ENCODE measurements at regions not wholly inside any gene's neighbourhood (a gene's known extent, or its start where the extent isn't known, plus 50 kb on each side); places are given as distances from the start of the nearest gene placed in this dataset.

DNA sequence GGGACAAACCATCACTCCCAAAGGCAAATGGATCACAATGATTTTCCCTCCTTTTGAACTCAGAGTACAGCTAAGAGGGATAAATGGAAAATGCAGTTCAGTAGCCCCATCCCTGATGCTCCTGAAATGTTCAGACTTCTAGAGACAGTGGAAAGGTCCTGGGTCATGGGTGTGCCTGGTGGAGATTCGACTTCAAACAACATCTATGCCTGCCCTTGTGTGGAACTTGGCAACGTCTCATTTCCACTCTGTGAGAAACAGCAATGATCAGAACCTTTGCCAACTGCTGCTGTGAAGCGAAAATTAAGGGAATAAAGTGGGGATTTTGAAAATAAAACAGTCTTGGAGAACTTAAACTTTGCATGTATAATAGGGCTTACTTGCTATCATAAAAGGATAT, 778.1 kb downstream of the SEMA5A start:
- TF ChIP-seq EZH2phosphoT487 (IDR thresholded peaks at IDR 0.05; ENCODE audit: borderline replicate concordance, low read length): no peak
- TF ChIP-seq, protein P1, sequence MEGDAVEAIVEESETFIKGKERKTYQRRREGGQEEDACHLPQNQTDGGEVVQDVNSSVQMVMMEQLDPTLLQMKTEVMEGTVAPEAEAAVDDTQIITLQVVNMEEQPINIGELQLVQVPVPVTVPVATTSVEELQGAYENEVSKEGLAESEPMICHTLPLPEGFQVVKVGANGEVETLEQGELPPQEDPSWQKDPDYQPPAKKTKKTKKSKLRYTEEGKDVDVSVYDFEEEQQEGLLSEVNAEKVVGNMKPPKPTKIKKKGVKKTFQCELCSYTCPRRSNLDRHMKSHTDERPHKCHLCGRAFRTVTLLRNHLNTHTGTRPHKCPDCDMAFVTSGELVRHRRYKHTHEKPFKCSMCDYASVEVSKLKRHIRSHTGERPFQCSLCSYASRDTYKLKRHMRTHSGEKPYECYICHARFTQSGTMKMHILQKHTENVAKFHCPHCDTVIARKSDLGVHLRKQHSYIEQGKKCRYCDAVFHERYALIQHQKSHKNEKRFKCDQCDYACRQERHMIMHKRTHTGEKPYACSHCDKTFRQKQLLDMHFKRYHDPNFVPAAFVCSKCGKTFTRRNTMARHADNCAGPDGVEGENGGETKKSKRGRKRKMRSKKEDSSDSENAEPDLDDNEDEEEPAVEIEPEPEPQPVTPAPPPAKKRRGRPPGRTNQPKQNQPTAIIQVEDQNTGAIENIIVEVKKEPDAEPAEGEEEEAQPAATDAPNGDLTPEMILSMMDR (IDR thresholded peaks at IDR 0.05; ENCODE audit: low read depth, low read length, poor library complexity, severe bottlenecking): no peak
